HCT116 (cell line): ENCODE measurements at regions not wholly inside any gene's neighbourhood (a gene's known extent, or its start where the extent isn't known, plus 50 kb on each side); places are given as distances from the start of the nearest gene placed in this dataset.

ENCODE experiments used
- ATAC-seq: fragments of 200-7000 bp; cut with Tn5 transposase; 2 replicates; pipeline ENCODE4 v1.9.1; 2020; ENCODE audit warnings: mild to moderate bottlenecking, moderate library complexity
- BruUV-seq: library from RNA; stranded (reverse); fragments of 400-500 nt; replicated peaks from 2 replicates; lab custom pipeline; 2021; lab: Mats Ljungman, UMichigan
- CTCF ChIA-PET: fragments of 300-600 bp; sonication (Branson Sonifier 250); formaldehyde crosslinking; loops from one replicate; lab custom pipeline; 2021; ENCODE audit warnings: antibody characterized with exemption; lab: Charles Lee
- POLR2A ChIA-PET: fragments of 300-600, 350-600 bp; sonication (Branson Sonifier 250); formaldehyde crosslinking; loops from one replicate; lab custom pipeline; 2021; ENCODE audit warnings: antibody characterized with exemption; lab: Charles Lee
- RAD21 ChIA-PET, 2 experiments: fragments of 300-600 bp; sonication (Branson Sonifier 250); formaldehyde crosslinking; loops; one replicate each; lab custom pipeline; 2023; ENCODE audit warnings: low total read pairs in 2 of 2; ENCODE audit not compliant: uncharacterized antibody in 2 of 2, unreplicated experiment in 2 of 2, low non-redundant PET in 1 of 2; lab: Charles Lee
- DNase-seq: peaks from one replicate; pipeline ENCODE4 v3.0.0-alpha.2; 2010; ENCODE audit warnings: low read depth, low spot score
- H2AFZ ChIP-seq: fragments of 200-600 bp; shearing (Covaris generic), sonication (generic); 2 replicates; pipeline ENCODE4 v1.6.1; 2017; ENCODE audit warnings: low read depth, mixed run types, mixed read lengths, antibody characterized with exemption, low read length; ENCODE audit not compliant: poor library complexity, severe bottlenecking
- H3K27ac ChIP-seq: 2 replicates; pipeline ENCODE4 v1.5.1; 2012; ENCODE audit warnings: low read depth, low read length
- H3K27me3 ChIP-seq: fragments of 200-600 bp; sonication (generic); 2 replicates; pipeline ENCODE4 v1.6.1; 2016; ENCODE audit warnings: mixed run types, low read length, mixed read lengths; ENCODE audit not compliant: insufficient read depth
- H3K36me3 ChIP-seq, 2 experiments: fragments of 200-500 bp in 1 of 2; fragments of 200-600 bp in 1 of 2; sonication (Bioruptor generic) in 1 of 2; sonication (generic) in 1 of 2; 2 replicates each; pipeline versions ENCODE4 v1.5.1 to v1.6.1; 2014 to 2016; ENCODE audit warnings: low read length in 2 of 2, inconsistent platforms in 1 of 2, mixed read lengths in 1 of 2, mixed run types in 1 of 2; ENCODE audit not compliant: insufficient read depth in 2 of 2, control insufficient read depth in 1 of 2
- H3K4me1 ChIP-seq, 2 experiments: fragments of 200-600 bp in 1 of 2; sonication (generic) in 1 of 2; 2 replicates each; pipeline versions ENCODE4 v1.5.1 to v1.6.1; 2012 to 2017; ENCODE audit warnings: low read length in 2 of 2, inconsistent platforms in 1 of 2, mild to moderate bottlenecking in 1 of 2, mixed read lengths in 1 of 2, mixed run types in 1 of 2, moderate library complexity in 1 of 2; ENCODE audit not compliant: insufficient read depth in 2 of 2, control insufficient read depth in 1 of 2
- H3K4me2 ChIP-seq: fragments of 200-600 bp; sonication (generic); 2 replicates; pipeline ENCODE4 v1.6.1; 2017; ENCODE audit warnings: mixed run types, low read length, mixed read lengths
- H3K4me3 ChIP-seq, 2 experiments: fragments of 200-600 bp in 1 of 2; sonication (generic) in 1 of 2; replicated peaks in 1 of 2; 2 replicates each; pipeline ENCODE4 v1.5.1; 2011 to 2016; ENCODE audit warnings: low read length in 2 of 2, control low read depth in 1 of 2, low read depth in 1 of 2, mild to moderate bottlenecking in 1 of 2, mixed read lengths in 1 of 2, mixed run types in 1 of 2
- H3K79me2 ChIP-seq: fragments of 200-600 bp; sonication (generic); 2 replicates; pipeline ENCODE4 v1.6.1; 2017; ENCODE audit warnings: mild to moderate bottlenecking, mixed run types, low read length, moderate library complexity, mixed read lengths; ENCODE audit not compliant: insufficient read depth
- H3K9ac ChIP-seq: fragments of 200-600 bp; sonication (generic); 2 replicates; pipeline ENCODE4 v1.6.1; 2016; ENCODE audit warnings: low read length, mixed read lengths
- H3K9me2 ChIP-seq: fragments of 200-600 bp; sonication (generic), shearing (Covaris generic); 2 replicates; pipeline ENCODE4 v1.6.1; 2017; ENCODE audit warnings: mixed run types, mild to moderate bottlenecking, moderate library complexity; ENCODE audit not compliant: insufficient read depth
- H3K9me3 ChIP-seq, 2 experiments: fragments of 200-500 bp in 1 of 2; fragments of 200-600 bp in 1 of 2; sonication (Bioruptor generic) in 1 of 2; sonication (generic) in 1 of 2; 2 replicates each; pipeline ENCODE4 v1.6.1; 2014 to 2017; ENCODE audit warnings: low read length in 2 of 2, mixed read lengths in 2 of 2, inconsistent platforms in 1 of 2, low read depth in 1 of 2, mild to moderate bottlenecking in 1 of 2, mixed run types in 1 of 2, moderate library complexity in 1 of 2; ENCODE audit not compliant: control insufficient read depth in 1 of 2, insufficient read depth in 1 of 2
- H4K20me1 ChIP-seq: fragments of 200-600 bp; sonication (generic), shearing (Covaris generic); 2 replicates; pipeline ENCODE4 v1.6.1; 2017; ENCODE audit warnings: mixed run types, mild to moderate bottlenecking, moderate library complexity; ENCODE audit not compliant: insufficient read depth
- CBX3 ChIP-seq: IDR thresholded peaks from 2 replicates; pipeline ENCODE4 v1.6.1; 2012; ENCODE audit warnings: low read depth
- CEBPB ChIP-seq: IDR thresholded peaks from 2 replicates; pipeline ENCODE4 v1.6.1; 2012; ENCODE audit warnings: low read depth
- CTCF ChIP-seq, 3 experiments: fragments of 200-600 bp in 1 of 3; sonication (generic) in 1 of 3; IDR thresholded peaks in 2 of 3; conservative IDR thresholded peaks in 1 of 3; 2 replicates each; pipeline ENCODE4 v1.5.1; 2012 to 2017; ENCODE audit warnings: low read depth in 2 of 3, low read length in 2 of 3, antibody characterized with exemption in 1 of 3, borderline replicate concordance in 1 of 3, control low read depth in 1 of 3, mild to moderate bottlenecking in 1 of 3, mixed read lengths in 1 of 3, mixed run types in 1 of 3, moderate library complexity in 1 of 3; ENCODE audit not compliant: insufficient read depth in 1 of 3
- EZH2 ChIP-seq: fragments of 200-600 bp; sonication (generic); IDR thresholded peaks from 2 replicates; pipeline ENCODE4 v1.6.1; 2017; ENCODE audit warnings: antibody characterized with exemption, mixed run types
- JUND ChIP-seq: IDR thresholded peaks from 2 replicates; pipeline ENCODE4 v1.6.1; 2012
- SP1 ChIP-seq: IDR thresholded peaks from 2 replicates; pipeline ENCODE4 v1.6.1; 2012; ENCODE audit warnings: low read depth
- SRF ChIP-seq: IDR thresholded peaks from 2 replicates; pipeline ENCODE4 v1.6.1; 2012; ENCODE audit warnings: low read depth
- TCF7L2 ChIP-seq: IDR thresholded peaks from 2 replicates; pipeline ENCODE4 v1.7.0; 2011; ENCODE audit warnings: borderline replicate concordance, inconsistent platforms; ENCODE audit not compliant: insufficient read depth, insufficient read length; ENCODE audit errors: extremely low read depth
- YY1 ChIP-seq: IDR thresholded peaks from 2 replicates; pipeline ENCODE4 v1.6.1; 2011; ENCODE audit warnings: low read length, low read depth, moderate library complexity, mild to moderate bottlenecking; ENCODE audit not compliant: insufficient replicate concordance; ENCODE audit errors: extremely low read depth
- ZFX ChIP-seq: fragments of 450-650 bp; IDR thresholded peaks from 2 replicates; pipeline ENCODE4 v1.6.1; 2017
- ZNF274 ChIP-seq: fragments of 200-500 bp; sonication (Bioruptor generic); IDR thresholded peaks from 2 replicates; pipeline ENCODE4 v1.6.1; 2014; ENCODE audit warnings: mild to moderate bottlenecking, low read depth, low read length, inconsistent platforms
- intact Hi-C: fragments of 100-400 bp; cut with micrococcal nuclease; formaldehyde crosslinking; loops from 2 replicates; pipeline ENCODE4 v1.10.0; 2022
- TF ChIP-seq, protein P1 (sequence below): IDR thresholded peaks from 2 replicates; pipeline ENCODE4 v1.6.1; 2012; ENCODE audit warnings: low read depth

- no peak for TF ChIP-seq JUND
- TF ChIP-seq SRF, result no peak
- no peak for TF ChIP-seq CBX3
- TF ChIP-seq ZFX, result no peak
- TF ChIP-seq ZNF274, result no peak
Observed at GRCh38 chr1:82728206-82728605, 927.5 kb downstream of the ADGRL2 start.

GRCh38 chr1:82724246-82724645 lies 923.5 kb downstream of the ADGRL2 start:
- intact Hi-C loops, result no loop called here
- Histone ChIP-seq H3K4me2 (no peak overlapping the region), H3K27ac (no peak overlapping the region), H3K4me3 (no peak overlapping the region), H3K79me2 (no peaks in the 10 kb centered on the region), H4K20me1 (no peaks in the 10 kb centered on the region; the same call in 1 of the 2 replicates), H3K9ac (no peak overlapping the region), H3K9me3 (0 out of 4 replicates have a peak, but pooled peaks cover 3 to 6% of the 10 kb centered on the region in 2 experiments), H3K36me3 (no peaks in the 10 kb centered on the region), H3K4me1 (no peaks in the 10 kb centered on the region), H3K9me2 (no peaks in the 10 kb centered on the region), H3K27me3 (no peaks in the 10 kb centered on the region), H2AFZ (no peak overlapping the region)
- POLR2A ChIA-PET, result no interaction called here
- DNase-seq (no peak), ATAC-seq (no peak)
- RAD21 ChIA-PET, result no interaction called here
- CTCF ChIA-PET, result no interaction called here
- no peak for TF ChIP-seq SRF
- no peak for TF ChIP-seq TCF7L2
- no peak for TF ChIP-seq CTCF (IDR thresholded peaks at IDR 0.05 in 2 of 3, conservative IDR thresholded peaks at IDR 0.05 in 1 of 3; ENCODE audit: borderline replicate concordance in 1 of 3, insufficient read depth in 1 of 3, low read depth in 2 of 3, low read length in 2 of 3)
- TF ChIP-seq YY1, result no peak
- TF ChIP-seq ZFX, result no peak
- TF ChIP-seq, protein P1, sequence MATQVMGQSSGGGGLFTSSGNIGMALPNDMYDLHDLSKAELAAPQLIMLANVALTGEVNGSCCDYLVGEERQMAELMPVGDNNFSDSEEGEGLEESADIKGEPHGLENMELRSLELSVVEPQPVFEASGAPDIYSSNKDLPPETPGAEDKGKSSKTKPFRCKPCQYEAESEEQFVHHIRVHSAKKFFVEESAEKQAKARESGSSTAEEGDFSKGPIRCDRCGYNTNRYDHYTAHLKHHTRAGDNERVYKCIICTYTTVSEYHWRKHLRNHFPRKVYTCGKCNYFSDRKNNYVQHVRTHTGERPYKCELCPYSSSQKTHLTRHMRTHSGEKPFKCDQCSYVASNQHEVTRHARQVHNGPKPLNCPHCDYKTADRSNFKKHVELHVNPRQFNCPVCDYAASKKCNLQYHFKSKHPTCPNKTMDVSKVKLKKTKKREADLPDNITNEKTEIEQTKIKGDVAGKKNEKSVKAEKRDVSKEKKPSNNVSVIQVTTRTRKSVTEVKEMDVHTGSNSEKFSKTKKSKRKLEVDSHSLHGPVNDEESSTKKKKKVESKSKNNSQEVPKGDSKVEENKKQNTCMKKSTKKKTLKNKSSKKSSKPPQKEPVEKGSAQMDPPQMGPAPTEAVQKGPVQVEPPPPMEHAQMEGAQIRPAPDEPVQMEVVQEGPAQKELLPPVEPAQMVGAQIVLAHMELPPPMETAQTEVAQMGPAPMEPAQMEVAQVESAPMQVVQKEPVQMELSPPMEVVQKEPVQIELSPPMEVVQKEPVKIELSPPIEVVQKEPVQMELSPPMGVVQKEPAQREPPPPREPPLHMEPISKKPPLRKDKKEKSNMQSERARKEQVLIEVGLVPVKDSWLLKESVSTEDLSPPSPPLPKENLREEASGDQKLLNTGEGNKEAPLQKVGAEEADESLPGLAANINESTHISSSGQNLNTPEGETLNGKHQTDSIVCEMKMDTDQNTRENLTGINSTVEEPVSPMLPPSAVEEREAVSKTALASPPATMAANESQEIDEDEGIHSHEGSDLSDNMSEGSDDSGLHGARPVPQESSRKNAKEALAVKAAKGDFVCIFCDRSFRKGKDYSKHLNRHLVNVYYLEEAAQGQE, result no peak
- no peak for TF ChIP-seq CEBPB
- TF ChIP-seq SP1, result no peak
- no peak for TF ChIP-seq CBX3
- TF ChIP-seq EZH2, result no peak
- BruUV-seq, result no TSS peak

More at GRCh38 chr1:82728206-82728605, 927.5 kb downstream of the ADGRL2 start:
- Histone ChIP-seq H3K9me3 (peaks cover 7 to 8% of the 10 kb centered on the region in 2 experiments; a peak in 2 of 4 replicates), H3K79me2 (no peaks in the 10 kb centered on the region), H3K4me2 (no peak overlapping the region), H2AFZ (no peak overlapping the region), H4K20me1 (no peaks in the 10 kb centered on the region; the same call in 1 of the 2 replicates), H3K27ac (no peak overlapping the region), H3K27me3 (no peaks in the 10 kb centered on the region), H3K9me2 (no peaks in the 10 kb centered on the region), H3K4me3 (no peak overlapping the region), H3K9ac (no peak overlapping the region), H3K4me1 (no peaks in the 10 kb centered on the region), H3K36me3 (no peaks in the 10 kb centered on the region)
- RAD21 ChIA-PET, result no interaction called here
- ATAC-seq (no peak), DNase-seq (no peak)
- intact Hi-C loops, result no loop called here
- POLR2A ChIA-PET, result no interaction called here
- CTCF ChIA-PET, result no interaction called here
- no TSS peak for BruUV-seq
